Stimulated activated CD4-positive, alpha-beta T cell treated with anti-CD3 and anti-CD28 coated beads, Interleukin-1b, Interleukin-23, amount 100 ng/mL, for 1 hour (primary cell): ENCODE measurements at regions not wholly inside any gene's neighbourhood (a gene's known extent, or its start where the extent isn't known, plus 50 kb on each side); places are given as distances from the start of the nearest gene placed in this dataset.

ENCODE experiments used
- DNase-seq, 2 donors: peaks; one replicate each; pipeline ENCODE4 v3.0.0-alpha.2; 2020; ENCODE audit warnings: low read depth in 2 of 2

GRCh38 chr11:104655066-104655465 lies 243.2 kb downstream of the CASP12 start:
- DNase-seq: no peak

- no peak for DNase-seq
Observed at GRCh38 chr11:104654181-104654813, 244.0 kb downstream of the CASP12 start.

GRCh38 chr11:104653407-104653806 lies 244.9 kb downstream of the CASP12 start:
- no peak for DNase-seq

GRCh38 chr11:104652996-104653395 lies 245.3 kb downstream of the CASP12 start:
- no peak for DNase-seq

- DNase-seq: no peak
Observed at GRCh38 chr11:104650234-104650633, 248.0 kb downstream of the CASP12 start.

GRCh38 chr11:104649002-104649401 lies 249.3 kb downstream of the CASP12 start:
- no peak for DNase-seq

- DNase-seq: no peak
Observed at GRCh38 chr11:104645261-104646222, 252.7 kb downstream of the CASP12 start.

- no peak for DNase-seq
Observed at GRCh38 chr11:104637662-104638170, 260.5 kb downstream of the CASP12 start.

- DNase-seq: no peak
Observed at GRCh38 chr11:104633226-104633625, 265.0 kb downstream of the CASP12 start.

GRCh38 chr11:104630352-104630751 lies 267.9 kb downstream of the CASP12 start:
- DNase-seq: no peak

- no peak for DNase-seq
Observed at GRCh38 chr11:104625246-104625645, 273.0 kb downstream of the CASP12 start.

GRCh38 chr11:104624021-104624420 lies 274.2 kb downstream of the CASP12 start:
- DNase-seq: no peak

GRCh38 chr11:104623518-104623917 lies 274.7 kb downstream of the CASP12 start:
- no peak for DNase-seq

GRCh38 chr11:104620991-104621390 lies 277.3 kb downstream of the CASP12 start:
- no peak for DNase-seq

GRCh38 chr11:104619751-104620150 lies 278.5 kb downstream of the CASP12 start:
- DNase-seq: no peak

GRCh38 chr11:104618954-104619353 lies 279.3 kb downstream of the CASP12 start:
- no peak for DNase-seq

- no peak for DNase-seq
Observed at GRCh38 chr11:104614961-104615360, 283.3 kb downstream of the CASP12 start.

GRCh38 chr11:104614117-104614680 lies 284.1 kb downstream of the CASP12 start:
- DNase-seq: no peak

- no peak for DNase-seq
Observed at GRCh38 chr11:104610635-104611034, 287.6 kb downstream of the CASP12 start.

GRCh38 chr11:104609311-104610085 lies 288.8 kb downstream of the CASP12 start:
- peak in 1 of 2 donors; percentile 6 for DNase-seq

GRCh38 chr11:104602643-104603042 lies 295.6 kb downstream of the CASP12 start:
- no peak for DNase-seq
